C4-2B (cell line): ENCODE measurements at regions not wholly inside any gene's neighbourhood (a gene's known extent, or its start where the extent isn't known, plus 50 kb on each side); places are given as distances from the start of the nearest gene placed in this dataset.

Experiments
- H3K27ac ChIP-seq: fragments of 450-650 bp; 2 replicates; pipeline ENCODE4 v1.5.1; 2017
- ZFX ChIP-seq: fragments of 450-650 bp; IDR thresholded peaks from 2 replicates; pipeline ENCODE4 v1.6.1; 2017
- TF ChIP-seq, protein P1 (sequence below): fragments of 450-650 bp; conservative IDR thresholded peaks from 2 replicates; pipeline ENCODE4 v1.5.1; 2017; ENCODE audit warnings: mild to moderate bottlenecking

DNA sequence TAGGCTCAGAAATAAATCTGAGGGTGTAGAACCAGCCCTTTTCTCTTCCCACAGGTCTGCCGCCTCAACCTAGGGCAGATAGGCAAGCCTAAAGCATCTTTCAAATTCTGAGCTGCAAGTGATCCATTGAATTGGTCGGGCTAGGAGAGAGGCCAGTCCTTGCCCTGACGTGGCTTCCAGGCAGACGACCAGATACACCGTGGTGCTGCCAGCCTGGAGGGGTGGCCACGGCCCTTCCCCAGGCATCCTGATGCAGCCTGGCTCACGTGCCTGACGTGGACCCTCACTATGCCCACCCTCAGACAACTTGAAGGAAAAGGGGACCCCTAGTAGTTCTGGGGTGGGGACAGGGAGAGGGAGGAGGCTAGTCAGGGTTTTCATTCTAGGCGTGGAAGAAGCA lies 859.3 kb upstream of the KLHL1 start:
- H3K27ac ChIP-seq: no peak overlapping the region
- no peak for TF ChIP-seq ZFX
- TF ChIP-seq, protein P1, sequence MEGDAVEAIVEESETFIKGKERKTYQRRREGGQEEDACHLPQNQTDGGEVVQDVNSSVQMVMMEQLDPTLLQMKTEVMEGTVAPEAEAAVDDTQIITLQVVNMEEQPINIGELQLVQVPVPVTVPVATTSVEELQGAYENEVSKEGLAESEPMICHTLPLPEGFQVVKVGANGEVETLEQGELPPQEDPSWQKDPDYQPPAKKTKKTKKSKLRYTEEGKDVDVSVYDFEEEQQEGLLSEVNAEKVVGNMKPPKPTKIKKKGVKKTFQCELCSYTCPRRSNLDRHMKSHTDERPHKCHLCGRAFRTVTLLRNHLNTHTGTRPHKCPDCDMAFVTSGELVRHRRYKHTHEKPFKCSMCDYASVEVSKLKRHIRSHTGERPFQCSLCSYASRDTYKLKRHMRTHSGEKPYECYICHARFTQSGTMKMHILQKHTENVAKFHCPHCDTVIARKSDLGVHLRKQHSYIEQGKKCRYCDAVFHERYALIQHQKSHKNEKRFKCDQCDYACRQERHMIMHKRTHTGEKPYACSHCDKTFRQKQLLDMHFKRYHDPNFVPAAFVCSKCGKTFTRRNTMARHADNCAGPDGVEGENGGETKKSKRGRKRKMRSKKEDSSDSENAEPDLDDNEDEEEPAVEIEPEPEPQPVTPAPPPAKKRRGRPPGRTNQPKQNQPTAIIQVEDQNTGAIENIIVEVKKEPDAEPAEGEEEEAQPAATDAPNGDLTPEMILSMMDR: no peak

GRCh38 chr13:70964874-70965273 lies 856.6 kb upstream of the KLHL1 start:
- H3K27ac ChIP-seq: no peak overlapping the region
- no peak for TF ChIP-seq ZFX
- TF ChIP-seq, protein P1: no peak

- no peak overlapping the region for H3K27ac ChIP-seq
Observed at GRCh38 chr13:70964124-70964523, 855.9 kb upstream of the KLHL1 start.

DNA sequence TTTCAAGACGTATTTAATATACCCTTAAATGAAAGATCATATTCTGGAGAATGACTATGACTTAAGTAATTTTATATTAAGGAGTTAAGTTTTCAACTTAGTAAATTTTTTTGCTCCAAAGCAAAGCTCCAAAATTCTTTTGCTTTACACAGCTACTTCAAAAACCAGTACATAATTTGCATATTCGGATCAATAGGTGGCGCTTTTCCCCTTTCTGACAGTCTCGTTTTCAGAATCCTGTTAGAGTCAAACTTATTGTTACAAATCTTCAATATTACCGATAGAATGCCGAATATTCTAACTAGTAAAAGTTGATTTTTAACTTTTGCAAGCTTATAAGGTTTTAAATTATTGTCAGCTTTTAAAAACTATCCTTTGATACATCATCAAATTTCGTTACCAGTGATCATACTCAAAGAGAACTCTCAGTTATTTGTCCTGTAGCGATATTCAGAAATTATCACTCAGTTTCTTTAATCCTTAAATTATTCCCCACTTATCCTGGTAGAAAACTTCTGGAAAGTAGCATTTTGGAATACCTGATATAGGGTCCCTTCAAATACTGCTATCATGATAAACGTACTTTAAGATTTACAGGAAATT lies 852.7 kb upstream of the KLHL1 start:
- TF ChIP-seq ZFX: no peak
- TF ChIP-seq, protein P1: peak; percentile 45

More at GRCh38 chr13:70964124-70964523, 855.9 kb upstream of the KLHL1 start:
- TF ChIP-seq, protein P1: peak; percentile 17; the same call in 1 of the 2 replicates
- TF ChIP-seq ZFX: no peak

GRCh38 chr13:70959035-70959775 lies 851.0 kb upstream of the KLHL1 start:
- TF ChIP-seq, protein P1: no peak
- no peak for TF ChIP-seq ZFX

More for the DNA sequence above, 852.7 kb upstream of the KLHL1 start:
- no peak overlapping the region for H3K27ac ChIP-seq

DNA sequence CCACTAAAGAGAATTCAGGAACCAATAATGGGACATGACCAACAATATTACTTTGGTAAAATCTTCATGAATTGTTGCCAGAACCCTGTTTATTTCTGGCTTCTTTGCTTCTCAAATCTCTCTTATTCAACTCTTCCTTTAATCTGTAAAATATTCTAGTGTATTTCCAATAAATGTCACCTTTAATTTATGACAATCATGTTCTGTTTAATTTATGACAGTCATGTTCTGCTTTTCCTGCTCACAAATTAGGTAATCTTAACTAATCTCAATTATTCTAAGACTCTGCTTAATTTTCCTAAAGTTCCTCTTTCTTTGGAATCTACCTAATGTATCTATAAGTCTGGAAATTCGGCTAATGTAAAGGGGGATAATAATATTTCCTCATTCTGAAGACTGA lies 847.6 kb upstream of the KLHL1 start:
- H3K27ac ChIP-seq: no peak overlapping the region
- no peak for TF ChIP-seq ZFX
- TF ChIP-seq, protein P1: no peak

More at GRCh38 chr13:70959035-70959775, 851.0 kb upstream of the KLHL1 start:
- no peak overlapping the region for H3K27ac ChIP-seq

DNA sequence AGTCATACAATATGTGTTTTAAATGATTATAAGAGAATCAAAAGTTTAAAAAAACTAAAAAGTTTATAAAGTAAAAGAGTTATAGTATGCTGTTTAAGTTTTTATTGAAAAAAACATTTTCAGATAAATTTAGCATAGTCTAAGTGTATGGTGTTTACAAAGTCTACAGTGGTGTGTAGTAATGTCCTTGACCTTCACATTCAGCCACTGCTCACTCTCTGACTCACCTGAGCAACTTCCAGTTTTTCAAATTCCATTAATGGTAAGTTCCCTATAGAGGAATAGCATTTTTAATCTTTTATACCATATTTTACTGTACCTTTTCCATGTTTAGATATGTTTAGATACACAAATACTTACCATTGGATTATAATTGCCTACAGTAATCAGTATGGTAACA lies 842.4 kb upstream of the KLHL1 start:
- TF ChIP-seq, protein P1: no peak
- TF ChIP-seq ZFX: no peak
- H3K27ac ChIP-seq: no peak overlapping the region
